ENCODE measurements at regions not wholly inside any gene's neighbourhood (a gene's known extent, or its start where the extent isn't known, plus 50 kb on each side); places are given as distances from the start of the nearest gene placed in this dataset.
"Not testable (repeated sequence)": the region's sequence is repeated elsewhere in the genome, so short reads cannot be mapped to it uniquely, and the experiment has no call there.

- intact Hi-C loops (cut with DNase I) = no loop called here
- DNase-seq (ENCODE audit: low spot score) = no peak
Measured at GRCh38 chr2:194486326-194486725, 1170.7 kb upstream of the SLC39A10 start.

GRCh38 chr2:194483041-194483440 lies 1174.0 kb upstream of the SLC39A10 start:
- intact Hi-C loops (cut with DNase I) = no loop called here
- no peak for DNase-seq (ENCODE audit: low spot score)

- intact Hi-C loops (cut with DNase I) = no loop called here
- no peak for DNase-seq (ENCODE audit: low spot score)
Measured at GRCh38 chr2:194465641-194466040, 1191.4 kb upstream of the SLC39A10 start.

GRCh38 chr2:194464964-194465638 lies 1191.9 kb upstream of the SLC39A10 start:
- intact Hi-C loops (cut with DNase I) = no loop called here
- DNase-seq (ENCODE audit: low spot score) = no peak

GRCh38 chr2:194462883-194463282 lies 1194.1 kb upstream of the SLC39A10 start:
- intact Hi-C loops (cut with DNase I); DNase-seq (ENCODE audit: low spot score): not testable (repeated sequence)

GRCh38 chr2:194455358-194455757 lies 1201.7 kb upstream of the SLC39A10 start:
- no peak for DNase-seq (ENCODE audit: low spot score)
- intact Hi-C loops (cut with DNase I) = no loop called here

GRCh38 chr2:194452504-194452903 lies 1204.5 kb upstream of the SLC39A10 start:
- no peak for DNase-seq (ENCODE audit: low spot score)
- intact Hi-C loops (cut with DNase I) = no loop called here

- DNase-seq (ENCODE audit: low spot score) = no peak
- intact Hi-C loops (cut with DNase I) = no loop called here
Measured at GRCh38 chr2:194445226-194445625, 1211.8 kb upstream of the SLC39A10 start.

- intact Hi-C loops (cut with DNase I) = no loop called here
- DNase-seq (ENCODE audit: low spot score) = no peak
Measured at GRCh38 chr2:194443926-194444325, 1213.1 kb upstream of the SLC39A10 start.

GRCh38 chr2:194424683-194425209 lies 1232.3 kb upstream of the SLC39A10 start:
- DNase-seq (ENCODE audit: low spot score) = no peak

GRCh38 chr2:194411221-194411620 lies 1245.8 kb upstream of the SLC39A10 start:
- DNase-seq (ENCODE audit: low spot score) = no peak
- intact Hi-C loops (cut with DNase I) = no loop called here

More at GRCh38 chr2:194424683-194425209, 1232.3 kb upstream of the SLC39A10 start:
- intact Hi-C loops (cut with DNase I) = no loop called here

GRCh38 chr2:194395818-194396217 lies 1261.2 kb upstream of the SLC39A10 start:
- no peak for DNase-seq (ENCODE audit: low spot score)
- intact Hi-C loops (cut with DNase I) = no loop called here

- DNase-seq (ENCODE audit: low spot score) = no peak
- intact Hi-C loops (cut with DNase I) = no loop called here
Measured at GRCh38 chr2:194385376-194385775, 1271.7 kb upstream of the SLC39A10 start.

- no peak for DNase-seq (ENCODE audit: low spot score)
- intact Hi-C loops (cut with DNase I) = no loop called here
Measured at GRCh38 chr2:194383401-194383800, 1273.6 kb upstream of the SLC39A10 start.

- no peak for DNase-seq (ENCODE audit: low spot score)
- intact Hi-C loops (cut with DNase I) = no loop called here
Measured at GRCh38 chr2:194382221-194382620, 1274.8 kb upstream of the SLC39A10 start.

- intact Hi-C loops (cut with DNase I) = no loop called here
- no peak for DNase-seq (ENCODE audit: low spot score)
Measured at GRCh38 chr2:194380011-194380410, 1277.0 kb upstream of the SLC39A10 start.

GRCh38 chr2:194367390-194367789 lies 1289.6 kb upstream of the SLC39A10 start:
- intact Hi-C loops (cut with DNase I); DNase-seq (ENCODE audit: low spot score): not testable (repeated sequence)

GRCh38 chr2:194363878-194364277 lies 1293.1 kb upstream of the SLC39A10 start:
- DNase-seq (ENCODE audit: low spot score) = no peak
- intact Hi-C loops (cut with DNase I) = no loop called here

- no peak for DNase-seq (ENCODE audit: low spot score)
- intact Hi-C loops (cut with DNase I) = no loop called here
Measured at GRCh38 chr2:194363295-194363694, 1293.7 kb upstream of the SLC39A10 start.

GRCh38 chr2:194352505-194352904 lies 1304.5 kb upstream of the SLC39A10 start:
- no peak for DNase-seq (ENCODE audit: low spot score)
- intact Hi-C loops (cut with DNase I) = no loop called here

- DNase-seq (ENCODE audit: low spot score) = no peak
- intact Hi-C loops (cut with DNase I) = no loop called here
Measured at GRCh38 chr2:194346193-194346592, 1310.8 kb upstream of the SLC39A10 start.
